GM13976 (cell line): ENCODE measurements at regions not wholly inside any gene's neighbourhood (a gene's known extent, or its start where the extent isn't known, plus 50 kb on each side); places are given as distances from the start of the nearest gene placed in this dataset.

Experiments used
- DNase-seq: peaks from one replicate; pipeline ENCODE4 v3.0.0; 2012; ENCODE audit warnings: low spot score
- CTCF ChIP-seq: IDR thresholded peaks from 2 replicates; pipeline ENCODE4 v1.5.1; 2012; ENCODE audit warnings: borderline replicate concordance, mild to moderate bottlenecking; ENCODE audit not compliant: insufficient read depth; ENCODE audit errors: extremely low read depth, missing control alignments, control extremely low read depth
- in situ Hi-C: fragments of 300-500 bp; cut with MboI; formaldehyde crosslinking; loops from one replicate; pipeline ENCODE4 v1.12.0; 2022; ENCODE audit warnings: low sequenced_read_pairs, mixed read lengths, inconsistent platforms; ENCODE audit not compliant: unreplicated experiment

GRCh38 chr7:116148626-116149025 lies 61.7 kb upstream of the TES start:
- no peak for TF ChIP-seq CTCF
- in situ Hi-C loops, result loop anchor here (25.0 kb wide), 1 partner anchor 89 kb away; no protein-coding TSS in a partner anchor
- no peak for DNase-seq

GRCh38 chr7:116150588-116150987 lies 59.8 kb upstream of the TES start:
- peak; percentile 16 for DNase-seq
- in situ Hi-C loops, result loop anchor here (25.0 kb wide), 1 partner anchor 662 kb away; no protein-coding TSS in a partner anchor

GRCh38 chr7:116152276-116152675 lies 58.1 kb upstream of the TES start:
- TF ChIP-seq CTCF, result no peak
- in situ Hi-C loops, result loop anchor here (25.0 kb wide), 1 partner anchor 660 kb away; no protein-coding TSS in a partner anchor
- DNase-seq, result no peak

More at GRCh38 chr7:116150588-116150987, 59.8 kb upstream of the TES start:
- TF ChIP-seq CTCF, result no peak

- TF ChIP-seq CTCF, result no peak
- DNase-seq, result no peak
- in situ Hi-C loops, result loop anchor here (25.0 kb wide), 1 partner anchor 659 kb away; no protein-coding TSS in a partner anchor
Observed at GRCh38 chr7:116153050-116153449, 57.3 kb upstream of the TES start.

GRCh38 chr7:116159711-116160110 lies 50.6 kb upstream of the TES start:
- in situ Hi-C loops, result loop anchor here (10.0 to 25.0 kb wide), 2 partner anchors 435 to 653 kb away; no protein-coding TSS in a partner anchor
- DNase-seq, result no peak
- TF ChIP-seq CTCF, result no peak
